Activated naive CD4-positive, alpha-beta T cell treated with anti-CD3 and anti-CD28 coated beads, Interleukin-2, amount 50 U/mL, for 24 hours (primary cell): ENCODE measurements at regions not wholly inside any gene's neighbourhood (a gene's known extent, or its start where the extent isn't known, plus 50 kb on each side); places are given as distances from the start of the nearest gene placed in this dataset.
"Not testable (repeated sequence)": the region's sequence is repeated elsewhere in the genome, so short reads cannot be mapped to it uniquely, and the experiment has no call there.

Source experiments
- H3K27ac Mint-ChIP-seq: one replicate; pipeline ENCODE4 v1.8.0; 2021; ENCODE audit warnings: mild to moderate bottlenecking, mixed read lengths
- H3K27me3 Mint-ChIP-seq: one replicate; pipeline ENCODE4 v1.8.0; 2021; ENCODE audit warnings: mixed read lengths
- H3K36me3 Mint-ChIP-seq: one replicate; pipeline ENCODE4 v1.8.0; 2021; ENCODE audit warnings: mixed read lengths
- H3K4me1 Mint-ChIP-seq: one replicate; pipeline ENCODE4 v1.8.0; 2021; ENCODE audit warnings: mixed read lengths
- H3K4me3 Mint-ChIP-seq: one replicate; pipeline ENCODE4 v1.8.0; 2021; ENCODE audit warnings: mild to moderate bottlenecking, mixed read lengths
- H3K9me3 Mint-ChIP-seq: one replicate; pipeline ENCODE4 v1.8.0; 2021; ENCODE audit warnings: mixed read lengths

DNA sequence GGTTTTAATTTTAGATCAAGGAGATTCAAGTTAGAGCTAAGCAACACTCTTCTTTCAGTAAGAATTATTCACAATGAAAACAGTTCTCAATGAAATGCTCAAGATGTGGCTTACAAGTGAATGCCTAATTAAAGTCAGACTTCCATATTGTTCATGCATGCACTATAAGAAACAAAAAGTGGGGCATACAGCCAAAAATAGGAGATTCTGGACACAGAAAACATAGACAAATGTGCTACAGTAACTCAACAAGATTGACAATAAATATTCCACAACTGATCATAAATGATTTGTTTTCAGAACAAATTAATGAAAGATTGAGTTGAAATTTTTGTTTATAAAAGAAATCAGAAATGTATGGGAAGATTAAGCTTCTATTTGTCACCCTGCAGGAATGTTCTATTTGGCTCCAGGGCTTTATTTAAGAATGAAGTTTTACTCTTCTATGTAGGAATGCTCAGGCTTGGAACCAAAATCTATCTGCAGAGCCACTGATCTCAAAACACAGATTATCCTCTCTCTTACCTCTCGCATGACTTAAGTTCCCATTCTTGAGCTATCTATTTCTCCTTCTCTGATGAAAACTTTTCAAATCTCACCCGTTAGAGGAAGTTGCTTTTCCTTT is 89.0 kb upstream of the PIP4K2A start:
- Mint-ChIP-seq H3K27ac (no peak overlapping the region), H3K4me1 (peaks cover 3% of the 10 kb centered on the region), H3K27me3 (no peaks in the 10 kb centered on the region), H3K36me3 (no peaks in the 10 kb centered on the region), H3K9me3 (no peaks in the 10 kb centered on the region), H3K4me3 (no peak overlapping the region)

- Mint-ChIP-seq H3K4me1 (peaks cover 7% of the 10 kb centered on the region), H3K27me3 (no peaks in the 10 kb centered on the region), H3K4me3 (no peak overlapping the region), H3K36me3 (no peaks in the 10 kb centered on the region), H3K27ac (no peak overlapping the region), H3K9me3 (no peaks in the 10 kb centered on the region)
These were observed 87.4 kb upstream of the PIP4K2A start for GRCh38 chr10:22801785-22802184.

DNA sequence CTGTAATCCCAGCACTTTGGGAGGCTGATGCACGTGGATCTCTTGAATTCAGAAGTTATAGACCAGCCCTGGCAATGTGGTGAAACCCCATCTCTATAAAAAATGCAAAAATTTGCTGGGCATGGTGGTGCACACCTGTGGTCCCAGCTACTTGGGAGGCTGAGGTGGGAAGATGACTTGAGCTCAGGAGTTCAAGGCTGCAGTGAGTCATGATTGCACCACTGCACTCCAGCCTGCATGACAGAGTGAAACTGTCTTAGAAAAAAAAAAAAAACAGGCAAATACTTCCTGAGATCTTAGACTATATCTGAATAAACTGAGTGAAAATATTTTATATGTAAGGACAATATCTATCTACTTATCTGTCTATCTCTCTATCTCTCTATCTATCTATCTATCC is 83.4 kb upstream of the PIP4K2A start:
- not testable (repeated sequence) for H3K36me3 Mint-ChIP-seq, H3K4me1 Mint-ChIP-seq, H3K4me3 Mint-ChIP-seq, H3K27me3 Mint-ChIP-seq, H3K27ac Mint-ChIP-seq, H3K9me3 Mint-ChIP-seq

- H3K9me3 Mint-ChIP-seq: no peaks in the 10 kb centered on the region
- H3K4me1 Mint-ChIP-seq: peaks cover 3% of the 10 kb centered on the region
- no peak overlapping the region for H3K27ac Mint-ChIP-seq
- no peaks in the 10 kb centered on the region for H3K27me3 Mint-ChIP-seq
- H3K36me3 Mint-ChIP-seq: peaks cover 1% of the 10 kb centered on the region
- no peak overlapping the region for H3K4me3 Mint-ChIP-seq
These were observed 81.2 kb upstream of the PIP4K2A start for GRCh38 chr10:22795546-22795945.

DNA sequence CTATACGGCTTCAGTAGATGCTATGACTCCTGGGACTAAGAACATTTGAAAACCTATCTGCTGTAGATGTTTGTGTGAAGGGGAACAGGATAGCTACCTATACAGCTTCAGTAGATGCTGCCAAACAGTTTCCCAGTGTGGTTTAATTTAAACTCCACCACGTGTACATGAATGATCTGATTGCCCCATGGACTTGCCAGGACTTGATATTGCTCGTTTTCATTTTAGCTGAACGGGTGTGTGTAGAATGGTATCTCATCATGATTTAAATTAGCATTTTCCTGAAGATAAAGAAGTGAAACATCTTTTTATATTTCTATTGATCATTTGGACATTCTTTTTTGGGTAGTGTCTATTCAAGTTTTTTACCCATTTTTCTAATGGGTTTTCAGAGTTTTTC is 77.8 kb upstream of the PIP4K2A start:
- Mint-ChIP-seq H3K36me3 (peaks cover 3% of the 10 kb centered on the region), H3K27ac (no peak overlapping the region), H3K27me3 (no peaks in the 10 kb centered on the region), H3K4me1 (no peaks in the 10 kb centered on the region), H3K9me3 (no peaks in the 10 kb centered on the region), H3K4me3 (no peak overlapping the region)

- Mint-ChIP-seq H3K27ac (no peak overlapping the region), H3K27me3 (no peaks in the 10 kb centered on the region), H3K36me3 (peaks cover 3% of the 10 kb centered on the region), H3K4me1 (no peaks in the 10 kb centered on the region), H3K4me3 (no peak overlapping the region), H3K9me3 (no peaks in the 10 kb centered on the region)
These were observed 77.3 kb upstream of the PIP4K2A start for GRCh38 chr10:22791665-22792064.

GRCh38 chr10:22784668-22785067 is 70.3 kb upstream of the PIP4K2A start:
- peaks cover 5% of the 10 kb centered on the region for H3K4me1 Mint-ChIP-seq
- no peaks in the 10 kb centered on the region for H3K9me3 Mint-ChIP-seq
- no peak overlapping the region for H3K4me3 Mint-ChIP-seq
- H3K27me3 Mint-ChIP-seq: no peaks in the 10 kb centered on the region
- H3K27ac Mint-ChIP-seq: no peak overlapping the region
- H3K36me3 Mint-ChIP-seq: peaks cover 1% of the 10 kb centered on the region

- Mint-ChIP-seq H3K9me3 (no peaks in the 10 kb centered on the region), H3K27me3 (no peaks in the 10 kb centered on the region), H3K4me3 (no peak overlapping the region), H3K36me3 (peaks cover 3% of the 10 kb centered on the region), H3K27ac (no peak overlapping the region), H3K4me1 (peaks cover 9% of the 10 kb centered on the region)
These were observed 69.4 kb upstream of the PIP4K2A start for GRCh38 chr10:22783807-22784206.

GRCh38 chr10:22780474-22780885 is 66.1 kb upstream of the PIP4K2A start:
- Mint-ChIP-seq H3K27ac (no peak overlapping the region), H3K4me3 (no peak overlapping the region), H3K36me3 (peaks cover 6% of the 10 kb centered on the region), H3K9me3 (peaks cover 5% of the 10 kb centered on the region), H3K4me1 (peaks cover 6% of the 10 kb centered on the region), H3K27me3 (no peaks in the 10 kb centered on the region)

DNA sequence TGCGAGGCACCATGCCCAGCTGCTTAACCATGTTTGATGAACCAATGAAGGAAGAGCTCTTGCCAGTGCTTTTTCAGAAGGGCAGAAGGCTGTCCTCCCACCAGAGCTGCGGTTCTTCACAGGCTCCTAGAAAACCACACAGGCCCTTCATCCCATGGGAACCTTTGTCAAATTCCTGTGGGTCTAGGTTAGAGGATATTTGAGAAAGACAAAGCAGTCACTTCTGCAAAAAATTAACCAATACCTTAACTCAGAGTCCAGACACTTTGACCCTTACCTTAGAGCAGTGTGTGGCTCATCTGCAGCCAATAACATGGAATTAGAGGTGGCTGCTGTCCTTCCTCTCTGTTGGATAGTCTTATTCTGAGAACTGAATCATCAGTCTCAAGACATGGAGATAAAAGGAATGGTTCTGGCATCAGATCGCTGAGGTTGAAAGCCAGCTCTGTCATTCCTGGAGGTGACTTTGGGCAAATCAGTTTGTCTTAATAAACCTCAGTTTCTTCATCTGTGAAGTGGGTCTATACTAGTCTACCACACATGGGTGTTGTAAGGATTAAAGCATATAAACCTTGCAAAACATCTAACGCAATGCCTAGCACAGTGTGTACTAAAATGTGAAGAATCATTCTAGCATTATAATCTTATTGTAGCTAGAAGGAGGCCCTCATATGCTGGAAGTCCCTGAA is 65.1 kb upstream of the PIP4K2A start:
- Mint-ChIP-seq H3K36me3 (peaks cover 6% of the 10 kb centered on the region), H3K4me3 (no peak overlapping the region), H3K4me1 (peaks cover 6% of the 10 kb centered on the region), H3K27ac (no peak overlapping the region), H3K9me3 (peaks cover 5% of the 10 kb centered on the region), H3K27me3 (no peaks in the 10 kb centered on the region)

DNA sequence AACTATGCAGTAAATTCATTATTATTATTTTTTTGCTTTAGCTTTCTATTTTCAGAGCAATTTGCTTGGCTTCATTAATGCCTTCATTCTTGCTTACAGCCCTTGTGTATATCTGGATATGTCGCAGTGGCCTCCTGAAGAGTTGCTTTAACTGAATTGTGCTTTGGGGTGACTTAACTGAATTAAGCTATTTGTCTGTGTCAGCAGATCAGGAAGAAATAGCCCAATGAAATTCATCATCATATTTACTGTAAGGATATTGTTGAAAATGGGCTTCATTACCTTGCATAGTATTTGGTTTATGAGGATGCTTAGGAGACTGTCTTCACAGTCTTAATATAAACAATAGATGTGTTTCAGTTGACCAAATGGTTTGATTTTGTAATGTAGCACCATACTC is 59.7 kb upstream of the PIP4K2A start:
- Mint-ChIP-seq H3K4me3 (no peak overlapping the region), H3K27me3 (no peaks in the 10 kb centered on the region), H3K36me3 (peaks cover 9% of the 10 kb centered on the region), H3K4me1 (peaks cover 5% of the 10 kb centered on the region), H3K9me3 (peaks cover 5% of the 10 kb centered on the region), H3K27ac (no peak overlapping the region)

GRCh38 chr10:22771631-22772030 is 57.3 kb upstream of the PIP4K2A start:
- not testable (repeated sequence) for H3K27me3 Mint-ChIP-seq

DNA sequence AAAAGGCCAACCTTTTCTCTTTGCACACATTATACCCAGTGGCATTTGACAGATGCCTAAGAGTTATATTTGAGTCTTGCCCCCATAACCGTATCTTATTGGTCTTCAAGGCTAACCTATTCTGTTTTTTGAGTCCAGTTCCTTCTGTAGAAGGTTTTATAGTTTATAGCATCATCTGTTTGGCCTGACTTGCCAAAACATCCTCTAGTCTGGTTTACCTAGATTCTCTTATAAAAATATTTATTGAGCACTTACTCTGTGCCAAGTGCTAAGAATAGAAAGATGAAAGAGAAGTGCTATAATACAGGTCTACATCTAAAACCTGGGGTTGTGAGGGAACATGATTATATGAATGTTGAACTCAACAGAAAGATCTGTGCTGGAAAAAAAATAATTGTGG is 55.9 kb upstream of the PIP4K2A start:
- peak overlapping the region; percentile 73 for H3K27ac Mint-ChIP-seq
- H3K9me3 Mint-ChIP-seq: peaks cover 7% of the 10 kb centered on the region
- no peak overlapping the region for H3K4me3 Mint-ChIP-seq
- no peaks in the 10 kb centered on the region for H3K4me1 Mint-ChIP-seq
- H3K36me3 Mint-ChIP-seq: peaks cover 5% of the 10 kb centered on the region
- H3K27me3 Mint-ChIP-seq: no peaks in the 10 kb centered on the region

More at GRCh38 chr10:22771631-22772030, 57.3 kb upstream of the PIP4K2A start:
- H3K27ac Mint-ChIP-seq, H3K36me3 Mint-ChIP-seq, H3K9me3 Mint-ChIP-seq, H3K4me1 Mint-ChIP-seq, H3K4me3 Mint-ChIP-seq: not testable (repeated sequence)

DNA sequence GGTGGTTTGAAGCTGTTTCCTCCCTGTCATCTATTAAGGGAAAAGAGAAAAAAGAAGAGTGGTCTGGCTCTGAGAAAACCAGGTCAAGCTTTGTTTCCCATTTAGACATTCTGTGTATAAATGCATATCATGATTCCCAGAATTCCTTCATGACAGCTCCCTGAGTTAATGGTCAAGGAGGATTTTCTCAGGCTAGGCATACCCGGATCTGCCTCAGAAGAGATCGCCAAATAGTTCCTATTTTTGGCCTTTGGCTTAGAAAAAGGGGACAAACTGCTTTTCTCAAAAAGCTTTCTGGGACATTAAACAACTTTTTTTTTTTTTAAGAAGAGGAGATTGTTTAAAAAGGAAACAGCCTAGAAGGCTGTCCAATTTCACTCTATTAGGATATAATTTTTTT is 53.5 kb upstream of the PIP4K2A start:
- H3K27me3 Mint-ChIP-seq: no peaks in the 10 kb centered on the region
- peaks cover 7% of the 10 kb centered on the region for H3K9me3 Mint-ChIP-seq
- H3K36me3 Mint-ChIP-seq: peaks cover 5% of the 10 kb centered on the region
- H3K4me1 Mint-ChIP-seq: no peaks in the 10 kb centered on the region
- H3K4me3 Mint-ChIP-seq: no peak overlapping the region
- H3K27ac Mint-ChIP-seq: no peak overlapping the region

- H3K36me3 Mint-ChIP-seq: peaks cover 5% of the 10 kb centered on the region
- peaks cover 7% of the 10 kb centered on the region for H3K9me3 Mint-ChIP-seq
- H3K27me3 Mint-ChIP-seq: no peaks in the 10 kb centered on the region
- H3K4me1 Mint-ChIP-seq: no peaks in the 10 kb centered on the region
- H3K27ac Mint-ChIP-seq: no peak overlapping the region
- H3K4me3 Mint-ChIP-seq: no peak overlapping the region
These were observed 52.3 kb upstream of the PIP4K2A start for GRCh38 chr10:22766693-22767092.

GRCh38 chr10:22765660-22766547 is 51.5 kb upstream of the PIP4K2A start:
- Mint-ChIP-seq H3K27ac (no peak overlapping the region), H3K9me3 (peaks cover 7% of the 10 kb centered on the region), H3K4me1 (no peaks in the 10 kb centered on the region), H3K36me3 (peaks cover 5% of the 10 kb centered on the region), H3K4me3 (no peak overlapping the region), H3K27me3 (no peaks in the 10 kb centered on the region)
